Prostate gland (tissue), 2 donors: ENCODE measurements at regions not wholly inside any gene's neighbourhood (a gene's known extent, or its start where the extent isn't known, plus 50 kb on each side); places are given as distances from the start of the nearest gene placed in this dataset.

Experiments
- DNase-seq: peaks from one replicate; pipeline ENCODE4 v3.0.0-alpha.2; 2019; ENCODE audit warnings: low spot score
- H3K27ac ChIP-seq, 2 donors: fragments of 200-600 bp; sonication (generic); 2 replicates each; pipeline ENCODE4 v1.5.1; 2017 to 2019
- H3K27me3 ChIP-seq: fragments of 200-600 bp; sonication (generic); replicated peaks from 2 replicates; pipeline ENCODE4 v1.5.1; 2019; ENCODE audit not compliant: insufficient read depth
- H3K36me3 ChIP-seq, 2 donors: fragments of 200-600 bp; sonication (generic); 1 replicate in 1 of 2; 2 replicates in 1 of 2; pipeline versions ENCODE4 v1.5.1 to v1.8.1; 2017 to 2019
- H3K4me1 ChIP-seq: fragments of 200-600 bp; sonication (generic); replicated peaks from 2 replicates; pipeline ENCODE4 v1.5.1; 2019
- H3K4me3 ChIP-seq, 2 donors: fragments of 200-600 bp; sonication (generic); 2 replicates each; pipeline ENCODE4 v1.5.1; 2017 to 2019
- H3K9me3 ChIP-seq: fragments of 200-600 bp; sonication (generic); 2 replicates; pipeline ENCODE4 v1.5.1; 2017
- CTCF ChIP-seq, 4 experiments: fragments of 200-600 bp in 2 of 4; fragments of 450-650 bp in 2 of 4; sonication (generic) in 2 of 4; IDR thresholded peaks; 1 replicate in 3 of 4; 2 replicates in 1 of 4; pipeline ENCODE4 v1.5.1; 2016 to 2019; ENCODE audit warnings: antibody characterized with exemption in 4 of 4, mild to moderate bottlenecking in 2 of 4, moderate library complexity in 2 of 4
- POLR2A ChIP-seq: fragments of 450-650 bp; IDR thresholded peaks from one replicate; pipeline ENCODE4 v1.6.1; 2016; ENCODE audit warnings: antibody characterized with exemption, mild to moderate bottlenecking
- POLR2AphosphoS5 ChIP-seq: sonication (generic); formaldehyde crosslinking; IDR thresholded peaks from one replicate; pipeline ENCODE4 v1.6.1; 2017; ENCODE audit warnings: antibody characterized with exemption
- WGBS: methylation state at CpG from one replicate; pipeline ENCODE4 v1.1.5; 2018; 5-methylcytosine and 5-hydroxymethylcytosine counted together
- intact Hi-C: fragments of 100-400 bp; cut with DNase I; formaldehyde crosslinking; loops from one replicate; pipeline ENCODE4 v1.14.2; 2022

DNA sequence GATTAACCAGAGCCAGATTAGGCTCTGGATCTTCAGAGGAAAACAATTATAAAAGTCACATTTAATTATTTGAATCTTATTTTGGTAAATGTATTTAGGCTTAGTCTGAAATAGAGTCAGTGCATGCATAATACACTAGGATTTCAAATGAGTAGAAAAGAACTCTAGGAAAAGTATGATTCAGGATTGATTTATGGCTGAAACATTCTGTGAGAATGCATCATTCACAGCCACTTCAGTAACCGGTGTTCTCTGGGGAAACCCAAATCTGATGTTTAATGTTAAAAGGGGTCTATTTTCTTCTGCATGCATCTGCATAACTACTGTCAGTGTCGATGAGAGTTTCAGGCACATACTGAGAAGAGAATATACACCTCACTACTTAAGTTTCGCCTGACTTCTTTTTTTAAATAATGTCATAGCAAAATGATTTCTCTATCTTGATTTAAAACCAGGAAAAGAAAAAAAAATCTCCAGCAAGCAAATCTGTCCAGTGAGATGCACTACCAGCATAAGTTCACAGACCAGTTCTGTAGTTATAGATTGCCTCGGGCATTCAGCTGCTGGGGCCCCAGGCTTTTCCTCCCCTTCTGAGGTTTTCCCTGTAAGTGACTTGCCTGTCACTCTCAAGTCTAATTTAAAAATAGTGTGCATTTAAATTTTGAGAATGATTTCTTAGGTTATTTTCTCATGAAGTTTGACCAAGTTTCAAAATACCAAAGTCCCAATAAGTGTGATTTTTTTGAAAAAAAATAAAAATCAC, 501.5 kb downstream of the NR4A2 start:
- no peak for DNase-seq
- WGBS, result 55% methylated on average over 4 of the region's 4 CpGs
- H3K36me3 ChIP-seq, result no peaks in the 10 kb centered on the region
- H3K9me3 ChIP-seq, result no peaks in the 10 kb centered on the region
- intact Hi-C loops, result no loop called here
- no peaks in the 10 kb centered on the region for H3K4me1 ChIP-seq
- TF ChIP-seq POLR2A (no peak), POLR2AphosphoS5 (no peak), CTCF (IDR thresholded peaks at IDR 0.05) (no peak)
- no peaks in the 10 kb centered on the region for H3K27me3 ChIP-seq
- no peak overlapping the region for H3K4me3 ChIP-seq
- H3K27ac ChIP-seq, result no peak overlapping the region

DNA sequence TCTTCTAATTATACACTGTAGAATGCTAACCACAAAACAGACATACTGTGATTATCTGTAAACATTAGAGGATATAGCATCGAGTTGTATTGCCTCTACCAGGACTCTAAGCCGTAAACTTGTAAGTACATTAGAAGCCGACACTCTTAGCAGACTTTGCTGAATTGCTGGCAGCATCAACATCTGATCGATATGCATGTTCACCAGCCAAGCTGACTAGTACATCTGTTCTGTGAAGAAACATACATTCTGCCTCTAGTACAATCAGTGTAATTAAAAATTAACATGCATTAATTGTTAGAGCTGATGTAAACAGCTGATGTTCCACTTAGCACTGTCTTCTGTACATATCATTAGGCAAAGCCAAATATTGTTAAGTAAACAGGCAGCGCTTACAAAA, 502.2 kb downstream of the NR4A2 start:
- no peaks in the 10 kb centered on the region for H3K9me3 ChIP-seq
- H3K4me3 ChIP-seq, result no peak overlapping the region
- H3K27me3 ChIP-seq, result no peaks in the 10 kb centered on the region
- TF ChIP-seq POLR2AphosphoS5 (no peak), POLR2A (no peak), CTCF (IDR thresholded peaks at IDR 0.05) (no peak)
- WGBS, result 62% methylated on average over 5 of the region's 5 CpGs
- H3K4me1 ChIP-seq, result no peaks in the 10 kb centered on the region
- no peak for DNase-seq
- no peak overlapping the region for H3K27ac ChIP-seq
- no peaks in the 10 kb centered on the region for H3K36me3 ChIP-seq
- intact Hi-C loops, result no loop called here

GRCh38 chr2:155825876-155826275, 506.6 kb downstream of the NR4A2 start:
- Histone ChIP-seq H3K9me3 (no peaks in the 10 kb centered on the region), H3K4me3 (no peak overlapping the region), H3K27me3 (no peaks in the 10 kb centered on the region), H3K27ac (no peak overlapping the region), H3K4me1 (no peaks in the 10 kb centered on the region), H3K36me3 (no peaks in the 10 kb centered on the region)
- no peak for TF ChIP-seq CTCF (IDR thresholded peaks at IDR 0.05)
- TF ChIP-seq POLR2A, result no peak
- TF ChIP-seq POLR2AphosphoS5, result no peak
- WGBS, result 75% methylated on average over 2 of the region's 2 CpGs
- intact Hi-C loops, result no loop called here
- DNase-seq, result no peak

DNA sequence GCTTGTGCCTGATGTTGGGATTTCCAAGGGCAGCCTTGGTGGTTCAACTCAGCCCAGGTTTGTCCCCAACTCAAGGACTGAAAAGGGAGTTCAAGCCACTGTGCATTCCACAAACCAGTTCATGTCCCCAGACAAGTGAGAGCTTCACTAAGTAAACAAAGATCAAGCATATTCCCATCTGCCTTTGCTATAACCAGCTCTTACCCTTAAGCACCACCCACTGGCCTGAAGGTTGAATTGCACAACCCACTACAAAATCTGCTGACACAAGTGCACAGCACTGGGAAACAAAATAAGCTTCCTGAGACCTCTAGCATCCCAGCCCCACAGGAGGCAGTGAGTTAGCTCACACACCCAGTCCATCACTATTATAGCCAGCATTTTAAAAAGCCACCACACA, 516.7 kb downstream of the NR4A2 start:
- DNase-seq, result no peak
- no peaks in the 10 kb centered on the region for H3K36me3 ChIP-seq
- no peaks in the 10 kb centered on the region for H3K27me3 ChIP-seq
- intact Hi-C loops, result no loop called here
- no peaks in the 10 kb centered on the region for H3K4me1 ChIP-seq
- H3K9me3 ChIP-seq, result no peaks in the 10 kb centered on the region
- no peak overlapping the region for H3K27ac ChIP-seq
- TF ChIP-seq POLR2A (no peak), CTCF (IDR thresholded peaks at IDR 0.05) (no peak), POLR2AphosphoS5 (no peak)
- no peak overlapping the region for H3K4me3 ChIP-seq

DNA sequence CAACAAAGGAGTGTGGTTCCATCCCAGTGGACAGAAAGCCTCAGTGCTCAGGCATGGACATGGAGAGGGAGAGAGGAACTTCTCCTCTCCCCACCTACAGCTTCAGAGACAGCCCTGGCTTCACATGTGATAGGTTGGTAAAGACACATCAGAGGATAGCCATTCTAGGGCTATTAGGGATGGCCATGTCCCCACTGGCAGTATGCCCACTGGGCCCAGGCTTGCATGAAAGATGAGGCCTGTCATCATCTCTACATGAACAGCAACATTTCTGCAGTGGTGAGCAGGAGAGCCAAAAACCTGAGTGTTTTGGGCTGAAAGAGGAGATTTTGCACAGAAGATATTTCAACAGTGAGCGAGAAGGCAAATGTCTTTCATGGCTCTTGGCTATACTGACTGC, 517.2 kb downstream of the NR4A2 start:
- WGBS, result 100% methylated on average over 1 of the region's 1 CpG
- Histone ChIP-seq H3K9me3 (no peaks in the 10 kb centered on the region), H3K4me1 (no peaks in the 10 kb centered on the region), H3K36me3 (no peaks in the 10 kb centered on the region), H3K4me3 (no peak overlapping the region), H3K27ac (no peak overlapping the region), H3K27me3 (no peaks in the 10 kb centered on the region)
- TF ChIP-seq CTCF (IDR thresholded peaks at IDR 0.05) (no peak), POLR2AphosphoS5 (no peak), POLR2A (no peak)
- no peak for DNase-seq
- intact Hi-C loops, result no loop called here
